ENCODE measurements at regions not wholly inside any gene's neighbourhood (a gene's known extent, or its start where the extent isn't known, plus 50 kb on each side); places are given as distances from the start of the nearest gene placed in this dataset.

- H3K9me3 Mint-ChIP-seq, result peaks cover 5% of the 10 kb centered on the region
Measured at GRCh38 chr3:117130222-117130621, 420.6 kb downstream of the TUSC7 start.

GRCh38 chr3:117131259-117131658 is 421.7 kb downstream of the TUSC7 start:
- no peak for DNase-seq (ENCODE audit: extremely low spot score, unreplicated experiment)
- Mint-ChIP-seq H3K9me3 (peaks cover 5% of the 10 kb centered on the region), H3K4me3 (no peak overlapping the region), H3K36me3 (no peaks in the 10 kb centered on the region), H3K27me3 (no peaks in the 10 kb centered on the region), H3K4me1 (ENCODE audit: unreplicated experiment) (peaks cover 34% of the 10 kb centered on the region), H3K27ac (no peak overlapping the region)
- no peak for TF ChIP-seq CTCF (conservative IDR thresholded peaks at IDR 0.05)

More at GRCh38 chr3:117130222-117130621, 420.6 kb downstream of the TUSC7 start:
- Mint-ChIP-seq H3K27ac (no peak overlapping the region), H3K27me3 (no peaks in the 10 kb centered on the region), H3K4me3 (no peak overlapping the region), H3K4me1 (ENCODE audit: unreplicated experiment) (peaks cover 32% of the 10 kb centered on the region), H3K36me3 (no peaks in the 10 kb centered on the region)
- TF ChIP-seq CTCF (conservative IDR thresholded peaks at IDR 0.05), result no peak
- DNase-seq (ENCODE audit: extremely low spot score, unreplicated experiment), result no peak

DNA sequence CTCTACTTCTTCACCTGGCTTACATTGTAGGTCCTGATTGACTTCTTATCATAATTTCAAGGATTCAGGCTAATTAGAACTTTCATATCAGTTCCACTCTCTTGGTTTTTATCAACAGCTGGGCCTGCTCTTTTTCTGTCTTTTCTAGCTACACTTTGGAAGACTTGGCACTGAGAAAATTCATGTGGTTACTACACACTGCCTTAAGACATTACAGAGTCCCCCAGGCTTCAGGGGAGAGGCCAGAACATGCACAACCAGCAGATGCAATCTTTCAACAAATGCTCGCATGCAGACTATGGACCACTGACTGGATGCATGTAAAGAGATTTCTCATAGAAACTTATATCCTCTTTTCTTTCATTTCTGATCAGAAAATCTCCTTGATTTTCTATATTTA is 423.5 kb downstream of the TUSC7 start:
- DNase-seq (ENCODE audit: extremely low spot score, unreplicated experiment), result no peak

GRCh38 chr3:117135207-117135606 is 425.6 kb downstream of the TUSC7 start:
- DNase-seq (ENCODE audit: extremely low spot score, unreplicated experiment), result no peak
- H3K27ac Mint-ChIP-seq, result no peak overlapping the region
- H3K9me3 Mint-ChIP-seq, result peaks cover 13% of the 10 kb centered on the region
- peaks cover 32% of the 10 kb centered on the region for H3K4me1 Mint-ChIP-seq (ENCODE audit: unreplicated experiment)
- H3K4me3 Mint-ChIP-seq, result no peak overlapping the region
- no peaks in the 10 kb centered on the region for H3K27me3 Mint-ChIP-seq
- no peaks in the 10 kb centered on the region for H3K36me3 Mint-ChIP-seq
- TF ChIP-seq CTCF (conservative IDR thresholded peaks at IDR 0.05), result no peak

More for the DNA sequence above, 423.5 kb downstream of the TUSC7 start:
- Mint-ChIP-seq H3K36me3 (no peaks in the 10 kb centered on the region), H3K27me3 (no peaks in the 10 kb centered on the region), H3K27ac (no peak overlapping the region), H3K4me1 (ENCODE audit: unreplicated experiment) (peaks cover 38% of the 10 kb centered on the region), H3K4me3 (no peak overlapping the region), H3K9me3 (peaks cover 8% of the 10 kb centered on the region)
- TF ChIP-seq CTCF (conservative IDR thresholded peaks at IDR 0.05), result no peak

DNA sequence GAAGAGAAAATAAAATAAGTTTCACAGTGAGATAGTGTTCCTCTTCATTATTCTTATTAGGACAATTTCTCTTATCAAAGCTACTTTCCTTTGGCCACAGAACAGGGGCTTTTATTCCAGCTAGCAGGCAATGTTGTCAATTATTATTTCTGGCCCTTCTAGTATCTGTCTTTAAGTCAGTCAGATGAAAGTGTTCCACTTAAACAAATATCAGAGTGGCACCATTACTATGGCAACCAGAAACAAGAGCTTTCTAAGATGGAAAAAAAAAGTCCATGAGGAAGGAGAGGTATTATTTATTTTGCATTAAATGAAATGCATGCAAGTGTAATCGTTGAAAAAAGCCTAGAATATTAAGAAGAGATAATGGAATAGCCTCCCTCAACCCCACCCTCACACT is 426.4 kb downstream of the TUSC7 start:
- Mint-ChIP-seq H3K27ac (no peak overlapping the region), H3K36me3 (no peaks in the 10 kb centered on the region), H3K9me3 (peaks cover 13% of the 10 kb centered on the region), H3K4me3 (no peak overlapping the region), H3K4me1 (ENCODE audit: unreplicated experiment) (peaks cover 30% of the 10 kb centered on the region), H3K27me3 (no peaks in the 10 kb centered on the region)
- DNase-seq (ENCODE audit: extremely low spot score, unreplicated experiment), result no peak
- no peak for TF ChIP-seq CTCF (conservative IDR thresholded peaks at IDR 0.05)

- peaks cover 13% of the 10 kb centered on the region for H3K9me3 Mint-ChIP-seq
- H3K4me1 Mint-ChIP-seq (ENCODE audit: unreplicated experiment), result peaks cover 31% of the 10 kb centered on the region
- H3K4me3 Mint-ChIP-seq, result no peak overlapping the region
- no peak overlapping the region for H3K27ac Mint-ChIP-seq
- H3K36me3 Mint-ChIP-seq, result no peaks in the 10 kb centered on the region
- TF ChIP-seq CTCF (conservative IDR thresholded peaks at IDR 0.05), result no peak
- H3K27me3 Mint-ChIP-seq, result no peaks in the 10 kb centered on the region
- DNase-seq (ENCODE audit: extremely low spot score, unreplicated experiment), result no peak
Measured at GRCh38 chr3:117137065-117137464, 427.5 kb downstream of the TUSC7 start.

All from type B pancreatic cell (in vitro differentiated cells).